Mesenchymal stem cell (in vitro differentiated cells and primary cell): ENCODE measurements at regions not wholly inside any gene's neighbourhood (a gene's known extent, or its start where the extent isn't known, plus 50 kb on each side); places are given as distances from the start of the nearest gene placed in this dataset.

ENCODE experiments used
- DNase-seq: peaks from one replicate; pipeline ENCODE4 v3.0.0-alpha.2; 2013
- H2AFZ ChIP-seq: one replicate; pipeline ENCODE4 v1.6.1; 2013; ENCODE audit warnings: low read depth, mild to moderate bottlenecking, control low read depth, inconsistent platforms, low read length, moderate library complexity
- H2AK5ac ChIP-seq: 2 replicates; pipeline ENCODE4 v1.6.1; 2013; ENCODE audit warnings: low read length, moderate library complexity, mild to moderate bottlenecking, inconsistent platforms; ENCODE audit not compliant: severe bottlenecking
- H2BK120ac ChIP-seq: one replicate; pipeline ENCODE4 v1.6.1; 2013; ENCODE audit warnings: low read depth, mild to moderate bottlenecking, inconsistent platforms, low read length, moderate library complexity
- H2BK12ac ChIP-seq, 2 experiments: one replicate each; pipeline ENCODE4 v1.6.1; 2013; ENCODE audit warnings: inconsistent platforms in 2 of 2, low read length in 2 of 2, mild to moderate bottlenecking in 2 of 2, moderate library complexity in 2 of 2, control low read depth in 1 of 2
- H2BK15ac ChIP-seq: one replicate; pipeline ENCODE4 v1.6.1; 2013; ENCODE audit warnings: mild to moderate bottlenecking, low read depth, inconsistent platforms; ENCODE audit not compliant: poor library complexity, severe bottlenecking
- H2BK5ac ChIP-seq: 2 replicates; pipeline ENCODE4 v1.6.1; 2013; ENCODE audit warnings: low read depth, mild to moderate bottlenecking, low read length, control low read depth, inconsistent platforms; ENCODE audit not compliant: poor library complexity, severe bottlenecking
- H3K14ac ChIP-seq, 2 experiments: one replicate each; pipeline ENCODE4 v1.6.1; 2013; ENCODE audit warnings: inconsistent platforms in 2 of 2, low read length in 2 of 2, control low read depth in 1 of 2, mild to moderate bottlenecking in 1 of 2, moderate library complexity in 1 of 2
- H3K18ac ChIP-seq, 2 experiments: one replicate each; pipeline ENCODE4 v1.6.1; 2013; ENCODE audit warnings: inconsistent platforms in 2 of 2, low read length in 2 of 2, control low read depth in 1 of 2, low read depth in 1 of 2, mild to moderate bottlenecking in 1 of 2
- H3K23ac ChIP-seq, 2 experiments: one replicate each; pipeline ENCODE4 v1.6.1; 2013; ENCODE audit warnings: inconsistent platforms in 2 of 2, low read length in 2 of 2, mild to moderate bottlenecking in 2 of 2, moderate library complexity in 2 of 2, control low read depth in 1 of 2
- H3K27ac ChIP-seq: 2 replicates; pipeline ENCODE4 v1.5.1; 2013; ENCODE audit warnings: mild to moderate bottlenecking, moderate library complexity, low read length, control low read depth, inconsistent platforms; ENCODE audit not compliant: poor library complexity, severe bottlenecking
- H3K27me3 ChIP-seq, 2 experiments: 2 replicates each; pipeline versions ENCODE4 v1.6.1 to v1.7.0; 2013; ENCODE audit warnings: low read length in 2 of 2, mild to moderate bottlenecking in 2 of 2, moderate library complexity in 2 of 2, control low read depth in 1 of 2, inconsistent platforms in 1 of 2; ENCODE audit not compliant: control insufficient read depth in 1 of 2, insufficient read depth in 1 of 2
- H3K36me3 ChIP-seq, 2 experiments: 2 replicates each; pipeline versions ENCODE4 v1.6.1 to v1.7.0; 2013; ENCODE audit warnings: low read length in 2 of 2, control low read depth in 1 of 2, inconsistent platforms in 1 of 2, low read depth in 1 of 2, mild to moderate bottlenecking in 1 of 2; ENCODE audit not compliant: insufficient read depth in 2 of 2, control insufficient read depth in 1 of 2
- H3K4ac ChIP-seq, 2 experiments: one replicate each; pipeline ENCODE4 v1.6.1; 2013; ENCODE audit warnings: inconsistent platforms in 2 of 2, low read length in 2 of 2, mild to moderate bottlenecking in 2 of 2, moderate library complexity in 2 of 2, control low read depth in 1 of 2, low read depth in 1 of 2
- H3K4me1 ChIP-seq: 2 replicates; pipeline ENCODE4 v1.6.1; 2013; ENCODE audit warnings: low read depth, low read length, control low read depth; ENCODE audit not compliant: control insufficient read depth, insufficient read depth
- H3K4me2 ChIP-seq: 2 replicates; pipeline ENCODE4 v1.6.1; 2013; ENCODE audit warnings: low read length, mild to moderate bottlenecking, inconsistent platforms; ENCODE audit not compliant: poor library complexity, severe bottlenecking
- H3K4me3 ChIP-seq, 2 experiments: 2 replicates each; pipeline versions ENCODE4 v1.5.1 to v1.7.0; 2013; ENCODE audit warnings: low read length in 2 of 2, mild to moderate bottlenecking in 2 of 2, control low read depth in 1 of 2, low read depth in 1 of 2; ENCODE audit not compliant: insufficient read depth in 1 of 2
- H3K79me1 ChIP-seq: replicated peaks from 2 replicates; pipeline ENCODE4 v1.6.1; 2013; ENCODE audit warnings: mild to moderate bottlenecking, control low read depth, low read length, inconsistent platforms; ENCODE audit not compliant: poor library complexity, severe bottlenecking
- H3K9ac ChIP-seq: 2 replicates; pipeline ENCODE4 v1.7.0; 2013; ENCODE audit warnings: mild to moderate bottlenecking, low read length, moderate library complexity
- H3K9me3 ChIP-seq: 2 replicates; pipeline ENCODE4 v1.7.0; 2013; ENCODE audit warnings: mild to moderate bottlenecking, low read length; ENCODE audit not compliant: control insufficient read depth
- H4K8ac ChIP-seq: one replicate; pipeline ENCODE4 v1.6.1; 2013; ENCODE audit warnings: inconsistent platforms, mild to moderate bottlenecking, low read length, moderate library complexity
- H4K91ac ChIP-seq: one replicate; pipeline ENCODE4 v1.6.1; 2013; ENCODE audit warnings: mild to moderate bottlenecking, low read length, inconsistent platforms
- WGBS: methylation state at CpG from one replicate; pipeline ENCODE4 v1.1.7; 2013; ENCODE audit warnings: mixed read lengths; 5-methylcytosine and 5-hydroxymethylcytosine counted together

DNA sequence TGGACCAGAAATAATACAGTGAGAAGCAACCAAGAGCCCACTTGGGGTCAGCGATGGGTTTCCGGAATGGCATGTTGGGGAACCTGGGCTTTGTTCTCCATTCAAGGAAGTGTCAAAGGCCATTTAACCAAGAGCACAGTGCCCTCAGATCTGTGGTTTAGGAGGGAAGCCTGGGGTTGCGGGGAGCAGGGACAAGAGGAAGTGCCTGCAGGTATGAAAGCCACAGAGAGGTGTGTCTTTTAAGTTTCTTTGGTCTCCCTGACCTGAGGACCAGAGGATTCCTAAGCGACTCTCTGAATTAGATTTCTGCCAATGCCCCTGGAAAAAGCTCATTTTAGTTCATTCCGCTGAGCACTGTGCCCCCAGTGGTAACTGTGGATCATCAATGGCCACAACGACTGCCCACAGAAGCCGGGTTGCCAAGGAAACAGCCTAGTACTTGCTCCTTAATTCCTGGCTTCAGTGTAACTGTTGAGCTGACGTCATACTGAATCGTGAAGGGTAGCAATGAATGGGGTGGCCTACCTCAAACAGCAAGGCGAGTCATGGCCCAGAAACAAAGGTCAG, 107.3 kb upstream of the SPIN1 start:
- Histone ChIP-seq H2BK120ac (no peak overlapping the region), H3K27ac (no peak overlapping the region), H2BK5ac (no peak overlapping the region), H3K79me1 (no peaks in the 10 kb centered on the region), H3K9me3 (peaks cover 11% of the 10 kb centered on the region), H3K14ac (no peak overlapping the region), H3K9ac (no peak overlapping the region), H2AFZ (no peak overlapping the region), H4K8ac (no peak overlapping the region), H2BK12ac (no peak overlapping the region), H3K4ac (no peak overlapping the region), H2AK5ac (no peak overlapping the region), H3K18ac (no peak overlapping the region), H3K4me1 (peaks cover 2% of the 10 kb centered on the region), H2BK15ac (no peak overlapping the region), H3K36me3 (no peaks in the 10 kb centered on the region), H3K4me2 (no peak overlapping the region), H3K4me3 (no peak overlapping the region), H4K91ac (no peak overlapping the region), H3K23ac (no peak overlapping the region), H3K27me3 (no peaks in the 10 kb centered on the region)
- DNase-seq, result peak; percentile 39
- 66% methylated on average over 10 of the region's 10 CpGs for WGBS

DNA sequence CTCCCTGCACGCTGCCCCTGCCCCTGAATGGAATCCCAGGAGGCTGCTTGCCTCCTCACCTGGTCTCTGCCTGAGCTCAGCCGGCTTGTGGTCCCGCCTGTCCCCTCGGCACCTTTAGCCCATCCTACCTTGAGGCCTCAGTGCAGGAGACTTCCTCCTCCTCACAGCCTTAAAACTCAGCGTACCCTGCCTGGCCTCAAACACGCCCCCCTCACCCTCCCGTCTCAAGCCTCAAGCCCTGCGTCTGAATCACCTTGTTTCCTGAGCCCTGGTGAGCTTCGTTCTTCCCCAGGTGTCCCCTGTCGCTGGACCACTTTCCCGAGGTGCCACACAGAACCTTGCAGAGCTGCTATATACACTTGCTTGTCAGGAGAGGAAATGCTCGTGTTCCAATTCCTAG, 110.2 kb upstream of the SPIN1 start:
- no peak overlapping the region for H3K14ac ChIP-seq
- no peaks in the 10 kb centered on the region for H3K79me1 ChIP-seq
- no peak overlapping the region for H4K91ac ChIP-seq
- no peak for DNase-seq
- H2BK5ac ChIP-seq, result no peak overlapping the region
- peak overlapping the region; percentile 66 for H2BK15ac ChIP-seq
- H2BK120ac ChIP-seq, result no peak overlapping the region
- H3K9ac ChIP-seq, result no peak overlapping the region
- no peak overlapping the region for H3K4me3 ChIP-seq
- H3K27ac ChIP-seq, result no peak overlapping the region
- H3K4me2 ChIP-seq, result no peak overlapping the region
- H3K23ac ChIP-seq, result no peak overlapping the region
- H3K36me3 ChIP-seq, result no peaks in the 10 kb centered on the region
- peaks cover 2% of the 10 kb centered on the region for H3K4me1 ChIP-seq
- no peak overlapping the region for H2AK5ac ChIP-seq
- H3K18ac ChIP-seq, result peak overlapping the region in 1 of 2 experiments; percentile 28
- H3K27me3 ChIP-seq, result no peaks in the 10 kb centered on the region
- H4K8ac ChIP-seq, result no peak overlapping the region
- no peak overlapping the region for H2BK12ac ChIP-seq
- H2AFZ ChIP-seq, result no peak overlapping the region
- H3K9me3 ChIP-seq, result peaks cover 1% of the 10 kb centered on the region
- H3K4ac ChIP-seq, result no peak overlapping the region
- 82% methylated on average over 11 of the region's 12 CpGs for WGBS

DNA sequence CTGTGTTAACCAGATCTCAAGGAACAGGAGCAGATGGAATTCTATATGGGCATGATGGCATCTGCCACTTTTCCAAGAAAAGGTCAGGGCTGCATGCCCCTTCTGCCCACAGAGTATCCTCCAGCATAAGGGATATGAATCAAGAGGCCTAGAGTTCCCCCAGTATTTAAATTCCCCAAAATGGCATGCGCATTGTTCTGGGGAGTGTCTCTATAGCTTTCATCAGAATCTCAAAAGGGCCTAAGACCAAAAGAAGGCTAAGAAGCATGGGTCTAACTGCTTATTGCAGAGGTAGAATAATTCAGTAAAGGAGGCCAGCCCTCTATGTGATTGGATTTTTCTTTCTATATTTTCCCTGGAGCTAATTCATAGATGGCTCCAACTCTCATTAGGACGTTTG, 114.2 kb upstream of the SPIN1 start:
- Histone ChIP-seq H3K23ac (no peak overlapping the region), H3K9ac (no peak overlapping the region)

DNA sequence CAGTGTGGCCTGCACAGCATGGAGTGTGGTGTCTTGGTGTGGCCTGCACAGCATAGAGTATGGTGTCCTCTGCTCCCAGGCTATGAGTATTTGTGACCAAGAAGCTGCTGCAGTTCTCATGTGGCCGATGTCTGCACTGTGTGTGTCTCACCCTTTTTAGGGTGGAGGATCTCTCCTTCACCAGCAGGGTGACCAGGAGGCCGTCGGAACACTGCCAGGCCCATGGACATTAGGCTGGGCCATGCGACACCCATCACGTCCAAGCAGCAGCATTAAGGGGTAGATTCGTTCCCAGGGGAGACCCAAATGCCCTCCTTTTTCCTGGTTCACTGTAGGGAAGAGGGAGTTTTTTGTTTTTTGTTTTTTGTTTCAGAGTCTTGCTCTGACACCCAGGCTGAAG, 115.3 kb upstream of the SPIN1 start:
- Histone ChIP-seq H4K8ac (peak overlapping the region; percentile 71), H2BK5ac (no peak overlapping the region), H3K4me3 (no peak overlapping the region), H2BK15ac (no peak overlapping the region), H3K4me1 (peaks cover 4% of the 10 kb centered on the region), H3K27me3 (no peaks in the 10 kb centered on the region), H3K36me3 (no peaks in the 10 kb centered on the region), H3K23ac (peak overlapping the region in 1 of 2 experiments; percentile 53), H3K9ac (no peak overlapping the region), H4K91ac (peak overlapping the region; percentile 82), H3K79me1 (no peaks in the 10 kb centered on the region), H3K14ac (peak overlapping the region in 1 of 2 experiments; percentile 89), H3K27ac (no peak overlapping the region), H3K4me2 (no peak overlapping the region), H2BK12ac (peak overlapping the region; percentile 42 to 45), H3K4ac (peak overlapping the region in 1 of 2 experiments; percentile 39), H2AFZ (no peak overlapping the region), H2BK120ac (no peak overlapping the region), H3K18ac (peak overlapping the region in 1 of 2 experiments; percentile 73), H3K9me3 (no peaks in the 10 kb centered on the region), H2AK5ac (peak overlapping the region; percentile 74)
- DNase-seq, result no peak
- WGBS, result 93% methylated on average over 6 of the region's 6 CpGs

More for the DNA sequence above, 114.2 kb upstream of the SPIN1 start:
- H3K36me3 ChIP-seq, result no peaks in the 10 kb centered on the region
- no peaks in the 10 kb centered on the region for H3K79me1 ChIP-seq
- no peak overlapping the region for H3K18ac ChIP-seq
- no peak for DNase-seq
- H3K27me3 ChIP-seq, result no peaks in the 10 kb centered on the region
- no peak overlapping the region for H2BK15ac ChIP-seq
- no peak overlapping the region for H3K4me2 ChIP-seq
- no peaks in the 10 kb centered on the region for H3K9me3 ChIP-seq
- H2AFZ ChIP-seq, result no peak overlapping the region
- no peak overlapping the region for H3K4me3 ChIP-seq
- H2AK5ac ChIP-seq, result no peak overlapping the region
- H2BK5ac ChIP-seq, result no peak overlapping the region
- H3K4ac ChIP-seq, result no peak overlapping the region
- no peak overlapping the region for H3K27ac ChIP-seq
- no peak overlapping the region for H2BK12ac ChIP-seq
- no peak overlapping the region for H4K8ac ChIP-seq
- H3K14ac ChIP-seq, result no peak overlapping the region
- no peak overlapping the region for H4K91ac ChIP-seq
- 69% methylated on average over 2 of the region's 2 CpGs for WGBS
- peaks cover 4% of the 10 kb centered on the region for H3K4me1 ChIP-seq
- H2BK120ac ChIP-seq, result no peak overlapping the region
